OCI-LY3 (cell line): ENCODE measurements at regions not wholly inside any gene's neighbourhood (a gene's known extent, or its start where the extent isn't known, plus 50 kb on each side); places are given as distances from the start of the nearest gene placed in this dataset.

ENCODE experiments used
- CTCF ChIP-seq: fragments of 200-600, 300-600 bp; sonication (generic); IDR thresholded peaks from 2 replicates; pipeline ENCODE4 v1.5.1; 2014; ENCODE audit warnings: antibody characterized with exemption, low read length, low read depth
- EZH2phosphoT487 ChIP-seq: fragments of 200-600 bp; shearing (Covaris generic); IDR thresholded peaks from 2 replicates; pipeline ENCODE4 v1.6.1; 2018; ENCODE audit warnings: antibody characterized with exemption, mixed run types, low read depth

DNA sequence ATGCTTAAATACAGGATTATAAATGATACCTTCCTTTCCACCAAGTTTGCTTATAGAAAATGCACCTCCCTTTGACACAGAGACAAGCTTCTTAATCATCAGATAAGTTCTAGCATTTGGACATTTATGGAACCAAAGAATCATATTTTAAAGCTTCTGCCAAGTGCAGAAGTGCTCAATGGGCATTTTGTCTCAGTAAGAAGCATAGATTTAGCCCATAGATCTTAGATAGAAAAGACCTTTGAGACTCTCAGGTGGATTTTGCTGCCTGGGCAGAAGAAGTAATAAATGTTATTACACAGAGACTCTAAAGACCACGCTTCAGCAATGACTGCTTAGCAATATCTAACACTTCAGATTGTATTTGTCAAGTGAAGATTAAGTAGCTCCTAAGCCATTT, 174.6 kb downstream of the VEGFC start:
- TF ChIP-seq CTCF, result no peak
- no peak for TF ChIP-seq EZH2phosphoT487
